Activated CD4-positive, alpha-beta T cell treated with anti-CD3 and anti-CD28 coated beads for 36 hours (primary cell): ENCODE measurements at regions not wholly inside any gene's neighbourhood (a gene's known extent, or its start where the extent isn't known, plus 50 kb on each side); places are given as distances from the start of the nearest gene placed in this dataset.

Experiments
- ATAC-seq: fragments of 200-7000 bp; cut with Tn5 transposase; one replicate; pipeline ENCODE4 v1.10.0; 2021; ENCODE audit warnings: mild to moderate bottlenecking, moderate library complexity
- CTCF ChIA-PET: fragments of 350-600 bp; sonication (Branson Sonifier 250); formaldehyde crosslinking; loops from one replicate; lab custom pipeline; 2021; ENCODE audit warnings: antibody characterized with exemption; lab: Charles Lee
- POLR2A ChIA-PET: fragments of 350-600 bp; sonication (Branson Sonifier 250); formaldehyde crosslinking; loops from one replicate; lab custom pipeline; 2021; ENCODE audit warnings: antibody characterized with exemption, inconsistent platforms; lab: Charles Lee
- DNase-seq: peaks from one replicate; pipeline ENCODE4 v3.0.0-alpha.2; 2020
- H3K27ac Mint-ChIP-seq: one replicate; pipeline ENCODE4 v1.8.0; 2021; ENCODE audit warnings: mixed read lengths
- H3K27me3 Mint-ChIP-seq: one replicate; pipeline ENCODE4 v1.8.0; 2021; ENCODE audit warnings: mixed read lengths
- H3K36me3 Mint-ChIP-seq: one replicate; pipeline ENCODE4 v1.8.0; 2021; ENCODE audit warnings: low read depth, mixed read lengths
- H3K4me1 Mint-ChIP-seq: one replicate; pipeline ENCODE4 v1.8.0; 2021; ENCODE audit warnings: mixed read lengths
- H3K4me3 Mint-ChIP-seq: one replicate; pipeline ENCODE4 v1.8.0; 2021; ENCODE audit warnings: mild to moderate bottlenecking, moderate library complexity, mixed read lengths
- H3K9me3 Mint-ChIP-seq: one replicate; pipeline ENCODE4 v1.8.0; 2021; ENCODE audit warnings: low read depth, mixed read lengths
- intact Hi-C, 2 experiments: fragments of 100-400 bp; cut with DNase I in 1 of 2; cut with micrococcal nuclease in 1 of 2; formaldehyde crosslinking; loops; one replicate each; pipeline versions ENCODE4 v1.14.2 to v1.15.1; 2022 to 2024; cut with DNase I, micrococcal nuclease

GRCh38 chr10:130551676-130552075, 415.5 kb downstream of the GLRX3 start:
- Mint-ChIP-seq H3K4me1 (no peaks in the 10 kb centered on the region), H3K9me3 (no peaks in the 10 kb centered on the region), H3K4me3 (no peak overlapping the region), H3K36me3 (no peaks in the 10 kb centered on the region), H3K27ac (no peak overlapping the region), H3K27me3 (peaks cover 3% of the 10 kb centered on the region)
- CTCF ChIA-PET: no interaction called here
- ATAC-seq (no peak), DNase-seq (no peak)
- intact Hi-C loops: no loop called here
- POLR2A ChIA-PET: no interaction called here

GRCh38 chr10:130553826-130554225, 417.6 kb downstream of the GLRX3 start:
- H3K36me3 Mint-ChIP-seq: no peaks in the 10 kb centered on the region
- DNase-seq: no peak
- intact Hi-C loops: no loop called here
- POLR2A ChIA-PET: interaction anchor here (0.6 kb wide), 1 partner anchor 12 kb away, joined by 3 read pairs; no protein-coding TSS in a partner anchor
- no peaks in the 10 kb centered on the region for H3K27me3 Mint-ChIP-seq
- H3K27ac Mint-ChIP-seq: no peak overlapping the region
- H3K9me3 Mint-ChIP-seq: no peaks in the 10 kb centered on the region
- CTCF ChIA-PET: no interaction called here
- no peak for ATAC-seq
- H3K4me3 Mint-ChIP-seq: no peak overlapping the region
- no peaks in the 10 kb centered on the region for H3K4me1 Mint-ChIP-seq

- ATAC-seq (no peak), DNase-seq (no peak)
- Mint-ChIP-seq H3K27ac (no peak overlapping the region), H3K4me3 (no peak overlapping the region), H3K4me1 (no peaks in the 10 kb centered on the region), H3K9me3 (no peaks in the 10 kb centered on the region), H3K36me3 (no peaks in the 10 kb centered on the region), H3K27me3 (no peaks in the 10 kb centered on the region)
- POLR2A ChIA-PET: no interaction called here
- intact Hi-C loops: no loop called here
- CTCF ChIA-PET: no interaction called here
Observed at GRCh38 chr10:130554701-130555410, 418.7 kb downstream of the GLRX3 start.

- Mint-ChIP-seq H3K36me3 (no peaks in the 10 kb centered on the region), H3K27ac (no peak overlapping the region), H3K9me3 (no peaks in the 10 kb centered on the region), H3K4me3 (no peak overlapping the region), H3K4me1 (no peaks in the 10 kb centered on the region), H3K27me3 (no peaks in the 10 kb centered on the region)
- DNase-seq (no peak), ATAC-seq (no peak)
- ChIA-PET CTCF (no interaction called here), POLR2A (no interaction called here)
- intact Hi-C loops: no loop called here
Observed at GRCh38 chr10:130555411-130555750, 419.2 kb downstream of the GLRX3 start.

DNA sequence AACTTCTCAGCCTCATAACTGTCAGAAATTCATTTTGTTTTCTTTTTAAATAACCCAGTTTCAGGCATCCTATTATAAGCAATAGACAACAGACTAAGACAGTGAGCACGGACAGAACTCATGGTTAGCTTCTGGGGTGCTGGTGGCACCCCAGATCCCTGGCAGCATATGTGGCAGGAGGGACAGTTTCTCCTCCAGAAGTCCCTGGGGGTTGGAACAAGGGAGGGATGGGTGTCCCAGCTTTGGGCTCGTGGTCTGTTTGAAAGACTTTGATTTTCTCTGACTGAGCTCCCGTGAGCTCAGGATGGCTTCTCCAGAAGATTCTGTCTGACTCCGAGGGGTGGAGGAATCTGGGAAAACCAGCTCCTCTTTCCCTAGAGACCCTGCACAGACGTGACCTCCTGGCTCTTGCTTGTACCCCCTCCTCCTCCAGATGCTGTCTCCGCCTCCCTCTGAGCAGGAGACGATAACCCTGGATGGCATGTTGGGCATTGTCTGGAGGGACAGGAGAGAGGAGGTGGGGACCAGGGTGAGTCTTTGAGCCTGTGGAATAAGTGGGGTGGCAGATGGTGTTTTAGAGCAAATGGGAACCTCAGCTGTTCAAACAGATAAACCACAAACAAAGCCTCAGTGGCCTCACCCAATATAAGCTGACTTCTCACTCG, 421.1 kb downstream of the GLRX3 start:
- intact Hi-C loops: no loop called here
- DNase-seq (no peak), ATAC-seq (no peak)
- no peaks in the 10 kb centered on the region for H3K4me1 Mint-ChIP-seq
- ChIA-PET POLR2A (no interaction called here), CTCF (no interaction called here)
- H3K9me3 Mint-ChIP-seq: no peaks in the 10 kb centered on the region
- H3K36me3 Mint-ChIP-seq: no peaks in the 10 kb centered on the region
- no peak overlapping the region for H3K4me3 Mint-ChIP-seq
- H3K27ac Mint-ChIP-seq: no peak overlapping the region
- no peaks in the 10 kb centered on the region for H3K27me3 Mint-ChIP-seq

GRCh38 chr10:130558746-130559546, 422.8 kb downstream of the GLRX3 start:
- CTCF ChIA-PET: no interaction called here
- DNase-seq: no peak

GRCh38 chr10:130559547-130559880, 423.3 kb downstream of the GLRX3 start:
- no peaks in the 10 kb centered on the region for H3K36me3 Mint-ChIP-seq

More at GRCh38 chr10:130558746-130559546, 422.8 kb downstream of the GLRX3 start:
- Mint-ChIP-seq H3K4me3 (no peak overlapping the region), H3K27me3 (no peaks in the 10 kb centered on the region), H3K4me1 (no peaks in the 10 kb centered on the region), H3K9me3 (no peaks in the 10 kb centered on the region), H3K27ac (no peak overlapping the region), H3K36me3 (no peaks in the 10 kb centered on the region)
- POLR2A ChIA-PET: no interaction called here
- intact Hi-C loops: no loop called here
- ATAC-seq: no peak

DNA sequence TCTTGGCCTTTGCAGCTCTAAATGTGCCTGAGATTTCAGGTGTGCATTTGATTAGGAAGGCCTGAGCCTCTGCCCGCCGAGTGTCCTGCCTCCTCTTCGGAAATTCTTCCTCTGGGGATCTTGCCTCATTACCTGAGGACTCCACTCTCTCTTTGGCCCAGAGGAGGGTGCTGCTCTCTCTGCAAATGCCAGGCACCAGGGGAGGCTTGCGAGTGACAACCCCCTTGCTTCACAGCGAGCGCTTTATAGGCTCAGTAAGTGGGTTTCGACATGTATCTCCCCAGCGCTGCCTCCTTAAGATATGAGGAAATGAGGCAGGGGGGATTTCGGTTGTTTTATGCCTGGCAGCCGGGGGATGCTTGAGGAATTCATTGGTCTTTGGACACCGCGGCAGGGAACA, 423.9 kb downstream of the GLRX3 start:
- H3K4me3 Mint-ChIP-seq: no peak overlapping the region
- ATAC-seq (no peak), DNase-seq (no peak)
- H3K36me3 Mint-ChIP-seq: no peaks in the 10 kb centered on the region
- H3K9me3 Mint-ChIP-seq: no peaks in the 10 kb centered on the region
- no peaks in the 10 kb centered on the region for H3K27me3 Mint-ChIP-seq
- H3K27ac Mint-ChIP-seq: no peak overlapping the region
- POLR2A ChIA-PET: no interaction called here
- intact Hi-C loops: no loop called here
- no peaks in the 10 kb centered on the region for H3K4me1 Mint-ChIP-seq
- CTCF ChIA-PET: no interaction called here

More at GRCh38 chr10:130559547-130559880, 423.3 kb downstream of the GLRX3 start:
- Mint-ChIP-seq H3K4me3 (no peak overlapping the region), H3K9me3 (no peaks in the 10 kb centered on the region), H3K27me3 (no peaks in the 10 kb centered on the region), H3K4me1 (no peaks in the 10 kb centered on the region), H3K27ac (no peak overlapping the region)
- ATAC-seq (no peak), DNase-seq (no peak)
- ChIA-PET POLR2A (no interaction called here), CTCF (no interaction called here)
- intact Hi-C loops: no loop called here

DNA sequence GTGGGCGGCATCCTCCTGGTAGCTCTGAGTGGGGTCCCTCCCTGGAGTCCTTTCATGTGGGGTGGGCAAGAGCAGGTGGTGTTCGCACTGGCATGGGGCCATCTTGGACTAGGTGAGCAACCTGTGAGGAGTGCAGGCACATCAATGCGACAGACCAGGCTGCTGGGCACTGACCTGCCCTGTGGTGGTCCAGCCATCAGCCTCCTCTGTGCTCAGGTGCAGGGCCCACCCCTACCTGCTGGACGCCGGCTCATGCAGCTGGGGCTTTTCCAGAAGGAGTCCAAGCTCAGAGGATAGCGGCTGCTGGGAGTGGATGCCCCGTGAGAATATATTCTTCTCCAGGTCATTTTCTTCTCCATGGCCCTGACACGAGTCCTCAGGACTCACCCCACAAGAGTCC, 424.4 kb downstream of the GLRX3 start:
- no peaks in the 10 kb centered on the region for H3K27me3 Mint-ChIP-seq
- intact Hi-C loops: no loop called here
- DNase-seq (no peak), ATAC-seq (no peak)
- POLR2A ChIA-PET: no interaction called here
- H3K36me3 Mint-ChIP-seq: no peaks in the 10 kb centered on the region
- H3K4me3 Mint-ChIP-seq: no peak overlapping the region
- CTCF ChIA-PET: no interaction called here
- no peaks in the 10 kb centered on the region for H3K9me3 Mint-ChIP-seq
- H3K4me1 Mint-ChIP-seq: no peaks in the 10 kb centered on the region
- H3K27ac Mint-ChIP-seq: no peak overlapping the region

- Mint-ChIP-seq H3K27ac (no peak overlapping the region), H3K4me1 (no peaks in the 10 kb centered on the region), H3K27me3 (no peaks in the 10 kb centered on the region), H3K4me3 (no peak overlapping the region), H3K9me3 (no peaks in the 10 kb centered on the region), H3K36me3 (no peaks in the 10 kb centered on the region)
- CTCF ChIA-PET: no interaction called here
- ATAC-seq (no peak), DNase-seq (no peak)
- intact Hi-C loops: no loop called here
- POLR2A ChIA-PET: no interaction called here
Observed at GRCh38 chr10:130561681-130562080, 425.5 kb downstream of the GLRX3 start.

DNA sequence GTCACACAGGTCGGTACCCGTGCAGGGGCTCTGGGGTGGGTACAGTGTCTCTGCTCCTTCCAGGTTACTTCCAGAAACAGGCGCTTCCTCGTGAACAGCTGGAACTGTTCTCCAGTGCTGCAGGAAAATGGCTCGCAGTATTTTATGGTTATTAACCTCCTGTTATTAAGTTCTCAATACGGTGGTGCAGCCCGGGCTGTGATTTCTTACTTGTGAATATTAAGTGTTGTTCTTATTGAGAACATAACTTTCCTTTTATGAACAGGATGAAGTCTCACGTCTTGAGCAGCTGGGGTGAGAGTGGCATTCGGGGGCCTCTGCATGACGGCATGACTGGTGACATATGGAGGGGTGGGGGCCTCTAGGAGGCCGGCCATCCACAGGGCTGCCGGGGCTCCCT, 430.8 kb downstream of the GLRX3 start:
- Mint-ChIP-seq H3K4me1 (no peaks in the 10 kb centered on the region), H3K27me3 (peaks cover 2% of the 10 kb centered on the region), H3K9me3 (no peaks in the 10 kb centered on the region), H3K27ac (no peak overlapping the region), H3K36me3 (no peaks in the 10 kb centered on the region), H3K4me3 (no peak overlapping the region)
- CTCF ChIA-PET: interaction anchor here (0.8 kb wide), 1 partner anchor 15 kb away, joined by 3 read pairs; no protein-coding TSS in a partner anchor
- DNase-seq (no peak), ATAC-seq (no peak)
- intact Hi-C loops: no loop called here
- POLR2A ChIA-PET: no interaction called here

- DNase-seq: no peak
- ChIA-PET CTCF (no interaction called here), POLR2A (no interaction called here)
- Mint-ChIP-seq H3K4me3 (no peak overlapping the region), H3K9me3 (no peaks in the 10 kb centered on the region), H3K27ac (no peak overlapping the region), H3K36me3 (no peaks in the 10 kb centered on the region), H3K27me3 (peaks cover 2% of the 10 kb centered on the region), H3K4me1 (no peaks in the 10 kb centered on the region)
- intact Hi-C loops: no loop called here
- ATAC-seq: no peak
Observed at GRCh38 chr10:130567436-130567835, 431.2 kb downstream of the GLRX3 start.
